Astrocyte (in vitro differentiated cells and primary cell): ENCODE measurements at regions not wholly inside any gene's neighbourhood (a gene's known extent, or its start where the extent isn't known, plus 50 kb on each side); places are given as distances from the start of the nearest gene placed in this dataset.

Experiments
- DNase-seq: peaks from one replicate; pipeline ENCODE4 v3.0.0-alpha.2; 2010; ENCODE audit warnings: low read depth
- FAIRE-seq: peaks from 2 replicates; lab custom pipeline; 2011; peaks lifted over from hg19 to GRCh38; lab: Jason Lieb, UNC
- H2AFZ ChIP-seq: 2 replicates; pipeline ENCODE4 v1.6.0; 2012; ENCODE audit warnings: low read depth, low read length, inconsistent platforms
- H3K27ac ChIP-seq: 2 replicates; pipeline ENCODE4 v1.5.1; 2011; ENCODE audit warnings: low read depth, low read length, inconsistent platforms
- H3K27me3 ChIP-seq: 2 replicates; pipeline ENCODE4 v1.6.0; 2011; ENCODE audit warnings: low read length, inconsistent platforms; ENCODE audit not compliant: insufficient read depth
- H3K36me3 ChIP-seq: 2 replicates; pipeline ENCODE4 v1.5.1; 2011; ENCODE audit warnings: low read length, inconsistent platforms; ENCODE audit not compliant: insufficient read depth
- H3K4me1 ChIP-seq: 2 replicates; pipeline ENCODE4 v1.5.1; 2011; ENCODE audit warnings: low read length, inconsistent platforms; ENCODE audit not compliant: insufficient read depth
- H3K4me2 ChIP-seq: 2 replicates; pipeline ENCODE4 v1.6.0; 2012; ENCODE audit warnings: low read length, inconsistent platforms
- H3K4me3 ChIP-seq: 2 replicates; pipeline ENCODE4 v1.5.1; 2011; ENCODE audit warnings: low read depth, mild to moderate bottlenecking, low read length, inconsistent platforms; ENCODE audit not compliant: insufficient read depth
- H3K79me2 ChIP-seq: 2 replicates; pipeline ENCODE4 v1.6.0; 2012; ENCODE audit warnings: mild to moderate bottlenecking, low read length, inconsistent platforms; ENCODE audit not compliant: insufficient read depth
- H3K9ac ChIP-seq: 2 replicates; pipeline ENCODE4 v1.6.0; 2012; ENCODE audit warnings: mild to moderate bottlenecking, low read length, inconsistent platforms
- H3K9me3 ChIP-seq: 2 replicates; pipeline ENCODE4 v1.5.1; 2012; ENCODE audit warnings: low read depth, mild to moderate bottlenecking, low read length, inconsistent platforms; ENCODE audit not compliant: insufficient read depth
- H4K20me1 ChIP-seq: 2 replicates; pipeline ENCODE4 v1.6.0; 2012; ENCODE audit warnings: low read length, inconsistent platforms; ENCODE audit not compliant: insufficient read depth
- H3K27ac Mint-ChIP-seq: one replicate; pipeline ENCODE4 v1.8.0; 2021; ENCODE audit warnings: mild to moderate bottlenecking, mixed read lengths; ENCODE audit not compliant: unreplicated experiment
- H3K27me3 Mint-ChIP-seq: one replicate; pipeline ENCODE4 v1.8.0; 2021; ENCODE audit warnings: low read depth, mixed read lengths; ENCODE audit not compliant: unreplicated experiment
- H3K36me3 Mint-ChIP-seq: one replicate; pipeline ENCODE4 v1.8.0; 2021; ENCODE audit warnings: low read depth, mixed read lengths; ENCODE audit not compliant: unreplicated experiment
- H3K4me1 Mint-ChIP-seq: one replicate; pipeline ENCODE4 v1.8.0; 2021; ENCODE audit warnings: low read depth, mixed read lengths; ENCODE audit not compliant: unreplicated experiment
- H3K4me3 Mint-ChIP-seq: one replicate; pipeline ENCODE4 v1.8.0; 2021; ENCODE audit warnings: mild to moderate bottlenecking, moderate library complexity, mixed read lengths; ENCODE audit not compliant: unreplicated experiment
- H3K9me3 Mint-ChIP-seq: one replicate; pipeline ENCODE4 v1.8.0; 2021; ENCODE audit warnings: mild to moderate bottlenecking, mixed read lengths; ENCODE audit not compliant: unreplicated experiment
- CTCF ChIP-seq: IDR thresholded peaks from 2 replicates; pipeline ENCODE4 v1.5.1; 2011; ENCODE audit warnings: low read depth, mild to moderate bottlenecking, inconsistent platforms, low read length, moderate library complexity; ENCODE audit not compliant: insufficient read depth
- EZH2 ChIP-seq: IDR thresholded peaks from 2 replicates; pipeline ENCODE4 v1.6.1; 2012; ENCODE audit warnings: mild to moderate bottlenecking, low read length, inconsistent platforms; ENCODE audit not compliant: insufficient read depth

- H3K27ac ChIP-seq, result no peak overlapping the region
- H3K36me3 ChIP-seq, result no peaks in the 10 kb centered on the region
- TF ChIP-seq CTCF (no peak), EZH2 (no peak)
- H3K4me2 ChIP-seq, result no peak overlapping the region
- H4K20me1 ChIP-seq, result no peaks in the 10 kb centered on the region
- no peaks in the 10 kb centered on the region for H3K27me3 Mint-ChIP-seq
- DNase-seq (no peak), FAIRE-seq (no peak)
- H3K27me3 ChIP-seq, result no peaks in the 10 kb centered on the region
- H3K36me3 Mint-ChIP-seq, result no peaks in the 10 kb centered on the region
- no peak overlapping the region for H3K4me3 Mint-ChIP-seq
- H3K9me3 ChIP-seq, result no peaks in the 10 kb centered on the region
- H3K79me2 ChIP-seq, result no peaks in the 10 kb centered on the region
- no peaks in the 10 kb centered on the region for H3K9me3 Mint-ChIP-seq
- H3K4me1 Mint-ChIP-seq, result peaks cover 14% of the 10 kb centered on the region
- no peak overlapping the region for H3K27ac Mint-ChIP-seq
- H3K4me3 ChIP-seq, result no peak overlapping the region
- H2AFZ ChIP-seq, result no peak overlapping the region
- no peak overlapping the region for H3K9ac ChIP-seq
- H3K4me1 ChIP-seq, result peaks cover 10% of the 10 kb centered on the region
These were observed 491.5 kb downstream of the NYAP2 start for GRCh38 chr2:225891013-225891412.

- H3K4me1 Mint-ChIP-seq, result peaks cover 4% of the 10 kb centered on the region
- DNase-seq, result peak; percentile 80
- H2AFZ ChIP-seq, result no peak overlapping the region
- TF ChIP-seq EZH2 (no peak), CTCF (peak; percentile 78)
- H3K9me3 ChIP-seq, result no peaks in the 10 kb centered on the region
- peaks cover 4% of the 10 kb centered on the region for H3K4me1 ChIP-seq
- peak overlapping the region; percentile 30 for H3K27ac ChIP-seq
- no peaks in the 10 kb centered on the region for H3K27me3 Mint-ChIP-seq
- H3K4me3 Mint-ChIP-seq, result no peak overlapping the region
- no peaks in the 10 kb centered on the region for H4K20me1 ChIP-seq
- H3K9ac ChIP-seq, result no peak overlapping the region
- peak; percentile 80 for FAIRE-seq
- H3K9me3 Mint-ChIP-seq, result no peaks in the 10 kb centered on the region
- no peaks in the 10 kb centered on the region for H3K79me2 ChIP-seq
- H3K4me3 ChIP-seq, result no peak overlapping the region
- H3K36me3 Mint-ChIP-seq, result no peaks in the 10 kb centered on the region
- no peaks in the 10 kb centered on the region for H3K27me3 ChIP-seq
- H3K27ac Mint-ChIP-seq, result peak overlapping the region; percentile 77
- H3K4me2 ChIP-seq, result no peak overlapping the region
- H3K36me3 ChIP-seq, result no peaks in the 10 kb centered on the region
These were observed 489.9 kb downstream of the NYAP2 start for GRCh38 chr2:225889452-225889851.

GRCh38 chr2:225867071-225867470 is 467.6 kb downstream of the NYAP2 start:
- no peaks in the 10 kb centered on the region for H3K9me3 ChIP-seq
- Mint-ChIP-seq H3K36me3 (no peaks in the 10 kb centered on the region), H3K4me1 (no peaks in the 10 kb centered on the region), H3K4me3 (no peak overlapping the region), H3K9me3 (peaks cover under 1% of the 10 kb centered on the region), H3K27me3 (no peaks in the 10 kb centered on the region), H3K27ac (no peak overlapping the region)
- H3K4me2 ChIP-seq, result no peak overlapping the region
- no peak overlapping the region for H3K9ac ChIP-seq
- H4K20me1 ChIP-seq, result no peaks in the 10 kb centered on the region
- H2AFZ ChIP-seq, result no peak overlapping the region
- H3K36me3 ChIP-seq, result no peaks in the 10 kb centered on the region
- H3K79me2 ChIP-seq, result no peaks in the 10 kb centered on the region
- TF ChIP-seq EZH2, result no peak
- TF ChIP-seq CTCF, result no peak
- H3K4me1 ChIP-seq, result no peaks in the 10 kb centered on the region
- no peak overlapping the region for H3K27ac ChIP-seq
- no peak for FAIRE-seq
- no peaks in the 10 kb centered on the region for H3K27me3 ChIP-seq
- peak; percentile 2 for DNase-seq
- H3K4me3 ChIP-seq, result no peak overlapping the region
